Upper lobe of left lung (tissue), 6 donors: ENCODE measurements at regions not wholly inside any gene's neighbourhood (a gene's known extent, or its start where the extent isn't known, plus 50 kb on each side); places are given as distances from the start of the nearest gene placed in this dataset.

Experiments
- ATAC-seq, 2 donors: fragments of 200-7000 bp; cut with Tn5 transposase; one replicate each; pipeline ENCODE4 v1.9.1; 2022; ENCODE audit warnings: mild to moderate bottlenecking in 2 of 2, moderate library complexity in 2 of 2; ENCODE audit not compliant: low FRiP score in 2 of 2
- DNase-seq, 2 donors: peaks; one replicate each; pipeline ENCODE4 v3.0.0-alpha.2; 2019 to 2020
- H3K27ac ChIP-seq, 4 donors: fragments of 200-600 bp; sonication (generic); one replicate each; pipeline ENCODE4 v1.5.1; 2016 to 2019
- H3K27me3 ChIP-seq, 4 donors: fragments of 200-600 bp; sonication (generic); one replicate each; pipeline ENCODE4 v1.5.1; 2017 to 2019
- H3K36me3 ChIP-seq, 4 donors: fragments of 200-600 bp; sonication (generic); one replicate each; pipeline ENCODE4 v1.5.1; 2016 to 2019
- H3K4me1 ChIP-seq, 4 donors: fragments of 200-600 bp; sonication (generic); one replicate each; pipeline ENCODE4 v1.5.1; 2018 to 2019
- H3K4me3 ChIP-seq, 4 donors: fragments of 200-600 bp; sonication (generic); one replicate each; pipeline ENCODE4 v1.5.1; 2017 to 2019; ENCODE audit warnings: mild to moderate bottlenecking in 2 of 4, moderate library complexity in 1 of 4
- H3K9me3 ChIP-seq, 4 donors: fragments of 200-600 bp; sonication (generic); one replicate each; pipeline ENCODE4 v1.5.1; 2018 to 2019
- EP300 ChIP-seq, 4 donors: sonication (generic); formaldehyde crosslinking; IDR thresholded peaks; one replicate each; pipeline ENCODE4 v1.5.1; 2017; ENCODE audit warnings: antibody characterized with exemption in 4 of 4, control low read depth in 2 of 4
- POLR2A ChIP-seq, 4 donors: fragments of 450-650 bp; IDR thresholded peaks; one replicate each; pipeline ENCODE4 v1.5.1; 2016 to 2017; ENCODE audit warnings: antibody characterized with exemption in 4 of 4, mild to moderate bottlenecking in 2 of 4
- POLR2AphosphoS5 ChIP-seq, 2 donors: sonication (generic); formaldehyde crosslinking; IDR thresholded peaks; one replicate each; pipeline ENCODE4 v1.5.1; 2017; ENCODE audit warnings: antibody characterized with exemption in 2 of 2
- WGBS, 2 donors: methylation state at CpG; one replicate each; pipeline ENCODE4 v1.1.5; 2017 to 2018; 5-methylcytosine and 5-hydroxymethylcytosine counted together
- TF ChIP-seq, protein P1 (sequence below), 6 experiments: fragments of 450-650 bp in 4 of 6; fragments of 200-600 bp in 2 of 6; sonication (generic) in 2 of 6; IDR thresholded peaks; one replicate each; pipeline ENCODE4 v1.5.1; 2016 to 2019; ENCODE audit warnings: antibody characterized with exemption in 6 of 6
- donor health status: DM: no; HTN: no; CAD: no; lungs with moderate emphysema.
- donor health status: DM: no; HTN: yes; CAD: no; lungs with severe emphysema.

GRCh38 chr1:55339681-55340080, 124.5 kb upstream of the USP24 start:
- Histone ChIP-seq H3K27ac (no peak overlapping the region), H3K4me1 (no peaks in the 10 kb centered on the region), H3K4me3 (no peak overlapping the region), H3K9me3 (no peaks in the 10 kb centered on the region), H3K27me3 (no peaks in the 10 kb centered on the region), H3K36me3 (no peaks in the 10 kb centered on the region)
- WGBS, 2 donors: 94 to 96% methylated on average over 4 of the region's 4 CpGs
- ATAC-seq: no peak
- TF ChIP-seq POLR2A (IDR thresholded peaks at IDR 0.05) (no peak), EP300 (IDR thresholded peaks at IDR 0.05) (no peak), POLR2AphosphoS5 (IDR thresholded peaks at IDR 0.05) (no peak)
- TF ChIP-seq, protein P1, sequence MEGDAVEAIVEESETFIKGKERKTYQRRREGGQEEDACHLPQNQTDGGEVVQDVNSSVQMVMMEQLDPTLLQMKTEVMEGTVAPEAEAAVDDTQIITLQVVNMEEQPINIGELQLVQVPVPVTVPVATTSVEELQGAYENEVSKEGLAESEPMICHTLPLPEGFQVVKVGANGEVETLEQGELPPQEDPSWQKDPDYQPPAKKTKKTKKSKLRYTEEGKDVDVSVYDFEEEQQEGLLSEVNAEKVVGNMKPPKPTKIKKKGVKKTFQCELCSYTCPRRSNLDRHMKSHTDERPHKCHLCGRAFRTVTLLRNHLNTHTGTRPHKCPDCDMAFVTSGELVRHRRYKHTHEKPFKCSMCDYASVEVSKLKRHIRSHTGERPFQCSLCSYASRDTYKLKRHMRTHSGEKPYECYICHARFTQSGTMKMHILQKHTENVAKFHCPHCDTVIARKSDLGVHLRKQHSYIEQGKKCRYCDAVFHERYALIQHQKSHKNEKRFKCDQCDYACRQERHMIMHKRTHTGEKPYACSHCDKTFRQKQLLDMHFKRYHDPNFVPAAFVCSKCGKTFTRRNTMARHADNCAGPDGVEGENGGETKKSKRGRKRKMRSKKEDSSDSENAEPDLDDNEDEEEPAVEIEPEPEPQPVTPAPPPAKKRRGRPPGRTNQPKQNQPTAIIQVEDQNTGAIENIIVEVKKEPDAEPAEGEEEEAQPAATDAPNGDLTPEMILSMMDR (IDR thresholded peaks at IDR 0.05): no peak
- no peak for DNase-seq

GRCh38 chr1:55338448-55338820, 123.3 kb upstream of the USP24 start:
- Histone ChIP-seq H3K36me3 (no peaks in the 10 kb centered on the region), H3K27ac (no peak overlapping the region), H3K9me3 (no peaks in the 10 kb centered on the region), H3K4me1 (no peaks in the 10 kb centered on the region), H3K4me3 (no peak overlapping the region), H3K27me3 (no peaks in the 10 kb centered on the region)
- TF ChIP-seq POLR2A (IDR thresholded peaks at IDR 0.05) (no peak), EP300 (IDR thresholded peaks at IDR 0.05) (no peak), POLR2AphosphoS5 (IDR thresholded peaks at IDR 0.05) (no peak)
- TF ChIP-seq, protein P1 (IDR thresholded peaks at IDR 0.05): peak in 1 of 6 experiments; percentile 1
- ATAC-seq: no peak
- WGBS, 2 donors: 60 to 72% methylated on average over 1 to 3 of the region's 3 CpGs
- DNase-seq: no peak

- H3K27ac ChIP-seq: no peak overlapping the region
- TF ChIP-seq, protein P1 (IDR thresholded peaks at IDR 0.05): peak in 5 of 6 experiments; percentile 21 to 46 (median 39)
- TF ChIP-seq POLR2AphosphoS5 (IDR thresholded peaks at IDR 0.05): no peak
- H3K27me3 ChIP-seq: no peaks in the 10 kb centered on the region
- DNase-seq: no peak
- no peak overlapping the region for H3K4me3 ChIP-seq
- no peaks in the 10 kb centered on the region for H3K36me3 ChIP-seq
- no peaks in the 10 kb centered on the region for H3K4me1 ChIP-seq
- peak in 1 of 2 donors; percentile 47 for ATAC-seq
- WGBS, 2 donors: 49 to 65% methylated on average over 5 of the region's 5 CpGs
- H3K9me3 ChIP-seq: no peaks in the 10 kb centered on the region
Observed at GRCh38 chr1:55337801-55338447, 122.8 kb upstream of the USP24 start.

GRCh38 chr1:55334797-55335196, 119.6 kb upstream of the USP24 start:
- no peak overlapping the region for H3K27ac ChIP-seq
- no peaks in the 10 kb centered on the region for H3K36me3 ChIP-seq
- H3K4me3 ChIP-seq: no peak overlapping the region
- H3K4me1 ChIP-seq: no peaks in the 10 kb centered on the region
- TF ChIP-seq EP300 (IDR thresholded peaks at IDR 0.05): no peak
- DNase-seq (peak in 1 of 2 donors; percentile 43), ATAC-seq (peak in 1 of 2 donors; percentile 14)
- 94% methylated on average over 6 of the region's 6 CpGs for WGBS, 2 donors
- H3K9me3 ChIP-seq: no peaks in the 10 kb centered on the region
- H3K27me3 ChIP-seq: no peaks in the 10 kb centered on the region

DNA sequence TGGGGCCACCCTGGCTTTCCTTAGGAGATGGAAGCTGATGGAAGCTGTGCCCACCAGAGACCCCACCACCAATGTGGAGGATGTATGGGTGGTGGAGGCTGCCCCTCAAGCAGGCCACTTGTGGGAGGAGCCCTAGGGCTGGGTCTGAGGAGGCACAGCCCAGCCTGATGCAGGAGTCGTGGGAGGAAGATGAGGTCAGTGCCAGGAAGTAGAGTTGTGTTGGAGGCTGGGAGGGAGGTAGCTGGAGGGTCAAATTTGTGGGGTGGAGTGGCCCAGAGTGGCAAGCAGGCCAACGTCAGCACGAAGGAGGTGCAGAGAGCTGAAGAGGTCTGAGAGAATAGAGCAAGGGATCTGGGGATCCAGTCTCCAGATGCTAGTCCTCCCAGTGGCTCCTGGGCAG, 119.0 kb upstream of the USP24 start:
- 47 to 58% methylated on average over 3 of the region's 3 CpGs for WGBS, 2 donors
- no peak for ATAC-seq
- H3K27me3 ChIP-seq: no peaks in the 10 kb centered on the region

DNA sequence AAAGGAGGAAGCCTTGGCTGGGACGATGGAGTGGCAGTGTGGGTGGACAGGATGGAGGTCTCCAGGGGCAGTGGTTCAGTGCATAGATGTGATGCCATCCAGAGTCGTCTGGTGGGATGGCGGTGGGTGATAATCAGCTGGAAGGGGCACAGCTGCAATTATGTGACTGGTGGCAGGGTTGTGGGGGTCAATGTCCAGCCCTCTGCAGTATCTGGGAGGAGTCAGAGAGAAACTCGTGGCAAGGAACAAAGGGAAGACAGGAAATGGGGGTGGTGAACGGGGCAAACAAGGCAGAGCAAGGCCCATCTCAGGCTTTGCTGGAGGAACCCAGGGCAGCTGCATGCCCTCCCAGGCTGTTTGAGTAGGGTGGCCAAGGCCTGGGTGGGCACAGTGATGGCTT, 118.3 kb upstream of the USP24 start:
- no peak for ATAC-seq
- H3K27ac ChIP-seq: no peak overlapping the region

More for the DNA sequence above, 119.0 kb upstream of the USP24 start:
- Histone ChIP-seq H3K36me3 (no peaks in the 10 kb centered on the region), H3K9me3 (no peaks in the 10 kb centered on the region), H3K4me1 (no peaks in the 10 kb centered on the region), H3K27ac (no peak overlapping the region), H3K4me3 (no peak overlapping the region)
- TF ChIP-seq EP300 (IDR thresholded peaks at IDR 0.05): no peak
- DNase-seq: no peak

More for the DNA sequence above, 118.3 kb upstream of the USP24 start:
- no peak for TF ChIP-seq EP300 (IDR thresholded peaks at IDR 0.05)
- no peak for TF ChIP-seq POLR2A (IDR thresholded peaks at IDR 0.05)
- TF ChIP-seq, protein P1 (IDR thresholded peaks at IDR 0.05): no peak
- no peak for TF ChIP-seq POLR2AphosphoS5 (IDR thresholded peaks at IDR 0.05)
- no peak for DNase-seq
- H3K27me3 ChIP-seq: no peaks in the 10 kb centered on the region
- H3K4me1 ChIP-seq: no peaks in the 10 kb centered on the region
- H3K4me3 ChIP-seq: no peak overlapping the region
- H3K36me3 ChIP-seq: no peaks in the 10 kb centered on the region
- H3K9me3 ChIP-seq: no peaks in the 10 kb centered on the region
- WGBS, 2 donors: 67 to 82% methylated on average over 4 to 5 of the region's 5 CpGs
